Neural cell (in vitro differentiated cells): ENCODE measurements at regions not wholly inside any gene's neighbourhood (a gene's known extent, or its start where the extent isn't known, plus 50 kb on each side); places are given as distances from the start of the nearest gene placed in this dataset.

Source experiments
- CTCF ChIP-seq: fragments of 450-650 bp; IDR thresholded peaks from 2 replicates; pipeline ENCODE4 v1.5.1; 2014; ENCODE audit warnings: antibody characterized with exemption, mild to moderate bottlenecking, moderate library complexity; ENCODE audit not compliant: poor library complexity, severe bottlenecking
- EP300 ChIP-seq: fragments of 450-650 bp; conservative IDR thresholded peaks from 2 replicates; pipeline ENCODE4 v1.6.1; 2014; ENCODE audit warnings: antibody characterized with exemption, mild to moderate bottlenecking, moderate library complexity; ENCODE audit not compliant: poor library complexity, severe bottlenecking
- EZH2 ChIP-seq: fragments of 200-600, 300-800 bp; shearing (Covaris generic), sonication (generic); IDR thresholded peaks from 2 replicates; pipeline ENCODE4 v1.6.1; 2014; ENCODE audit warnings: antibody characterized with exemption, low read length, borderline replicate concordance, mild to moderate bottlenecking; ENCODE audit not compliant: insufficient read depth, poor library complexity, severe bottlenecking
- MXI1 ChIP-seq: fragments of 450-650 bp; conservative IDR thresholded peaks from 2 replicates; pipeline ENCODE4 v1.6.1; 2014; ENCODE audit warnings: antibody characterized with exemption, mild to moderate bottlenecking; ENCODE audit not compliant: poor library complexity, severe bottlenecking
- POLR2AphosphoS5 ChIP-seq: IDR thresholded peaks from 2 replicates; pipeline ENCODE4 v1.6.1; 2012
- RAD21 ChIP-seq: fragments of 450-650 bp; conservative IDR thresholded peaks from 2 replicates; pipeline ENCODE4 v1.6.1; 2014; ENCODE audit warnings: antibody characterized with exemption, mild to moderate bottlenecking, moderate library complexity
- TAF1 ChIP-seq: IDR thresholded peaks from 2 replicates; pipeline ENCODE4 v1.6.1; 2012; ENCODE audit warnings: low read depth

- TF ChIP-seq EZH2 = no peak
- TF ChIP-seq EP300 = no peak
- no peak for TF ChIP-seq POLR2AphosphoS5
- TF ChIP-seq CTCF = no peak
- no peak for TF ChIP-seq MXI1
- no peak for TF ChIP-seq RAD21
- no peak for TF ChIP-seq TAF1
These were observed 277.7 kb upstream of the RIMS1 start for GRCh38 chr6:71608646-71609045.
